Activated CD8-positive, alpha-beta memory T cell treated with anti-CD3 and anti-CD28 coated beads for 4 hours (primary cell): ENCODE measurements at regions not wholly inside any gene's neighbourhood (a gene's known extent, or its start where the extent isn't known, plus 50 kb on each side); places are given as distances from the start of the nearest gene placed in this dataset.
"Not testable (repeated sequence)": the region's sequence is repeated elsewhere in the genome, so short reads cannot be mapped to it uniquely, and the experiment has no call there.

Source experiments
- DNase-seq, 2 donors: peaks; one replicate each; pipeline ENCODE4 v3.0.0-alpha.2; 2020; ENCODE audit warnings: low read depth in 2 of 2

DNA sequence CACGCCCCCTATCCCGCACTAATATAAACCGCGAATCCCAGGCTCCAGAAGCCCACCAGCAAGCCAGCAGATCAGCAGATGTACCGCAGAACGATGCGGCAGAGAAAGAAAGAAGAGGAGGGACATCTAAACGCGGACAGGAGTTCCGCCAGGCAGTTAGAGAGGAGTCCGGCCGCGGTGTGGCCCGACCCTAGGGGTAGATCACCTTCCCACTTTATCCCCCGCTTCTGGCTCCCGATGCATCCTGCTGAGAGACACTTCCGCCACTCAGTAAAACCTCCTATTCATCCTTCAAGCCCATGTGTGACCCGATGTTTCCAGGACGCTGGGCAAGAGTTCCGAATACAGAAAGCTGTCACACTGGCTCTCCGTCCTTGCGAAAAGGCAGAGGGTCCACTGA lies 1046.8 kb downstream of the SLITRK5 start:
- no peak for DNase-seq

DNA sequence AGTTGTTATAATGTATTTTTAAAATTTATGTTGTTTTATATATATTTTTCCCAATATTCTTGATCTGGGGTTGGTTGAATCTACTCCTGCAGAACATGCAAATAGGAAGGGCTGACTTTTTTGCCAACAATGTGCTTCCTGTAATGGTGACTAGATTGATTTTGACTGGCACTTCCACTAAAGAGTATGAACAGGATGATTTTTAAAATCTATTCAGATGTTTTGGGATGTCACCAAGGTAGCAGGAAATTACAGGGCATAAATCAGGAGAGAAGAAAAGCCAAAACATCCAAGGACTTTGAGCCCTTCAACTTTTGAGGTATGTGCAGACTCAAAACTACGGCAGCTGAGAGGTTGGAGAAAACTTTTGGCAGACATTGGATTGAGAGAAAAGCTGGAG lies 1047.6 kb downstream of the SLITRK5 start:
- no peak for DNase-seq

DNA sequence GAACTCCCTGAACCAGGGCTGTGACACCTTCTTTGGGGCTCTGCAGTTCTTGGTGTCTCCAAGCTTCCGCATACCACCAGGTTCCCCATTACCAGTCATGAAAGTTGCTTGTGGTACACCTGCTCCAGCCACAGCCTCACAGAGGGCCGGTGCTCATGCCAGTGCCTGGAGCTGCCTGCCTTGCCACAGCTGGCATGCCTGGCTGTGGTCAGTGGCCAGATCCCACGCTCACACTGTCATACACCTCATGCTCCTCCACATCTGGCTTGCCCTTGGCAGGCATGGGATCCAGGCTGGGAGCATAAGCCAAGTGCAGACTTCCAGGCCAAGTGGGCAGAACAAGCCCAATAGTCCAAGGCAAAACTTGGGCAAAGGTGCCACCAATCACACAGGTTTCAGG lies 1054.9 kb downstream of the SLITRK5 start:
- no peak for DNase-seq

DNA sequence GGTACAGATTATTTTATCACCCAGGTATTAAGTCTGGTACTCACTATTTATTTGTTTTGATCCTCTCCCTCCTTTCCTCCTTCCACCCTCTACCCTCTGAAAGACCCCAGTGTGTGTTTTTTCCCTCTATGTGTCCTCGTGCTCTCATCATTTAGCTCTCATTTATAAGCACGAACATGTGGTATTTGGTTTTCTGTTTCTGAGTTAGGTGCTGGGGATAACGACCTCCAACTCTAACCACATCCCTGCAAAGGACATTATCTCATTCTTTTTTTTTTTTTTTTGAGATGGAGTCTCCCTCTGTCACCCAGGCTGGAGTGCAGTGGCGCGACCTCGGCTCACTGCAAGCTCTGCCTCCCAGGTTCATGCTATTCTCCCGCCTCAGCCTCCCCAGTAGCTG lies 1056.1 kb downstream of the SLITRK5 start:
- DNase-seq: not testable (repeated sequence)

DNA sequence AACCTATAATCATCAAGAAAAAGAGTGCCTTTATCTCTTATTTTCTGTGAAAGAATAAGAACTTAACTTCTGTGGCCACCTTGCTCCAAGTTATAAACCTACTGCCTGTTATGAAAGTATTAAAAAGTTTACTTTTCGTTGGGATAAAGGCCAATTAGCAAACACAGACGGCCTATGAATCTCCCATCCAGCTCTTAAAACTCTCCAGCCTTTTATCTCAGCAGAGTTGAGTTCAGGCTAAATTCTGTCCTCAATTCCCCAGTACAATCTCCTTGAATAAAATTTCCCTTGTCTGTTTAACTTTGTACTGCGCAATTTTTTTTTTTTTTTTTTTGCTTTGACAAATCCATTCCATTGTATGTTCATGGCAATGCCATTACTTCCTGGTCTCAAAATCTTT lies 1058.4 kb downstream of the SLITRK5 start:
- no peak for DNase-seq

DNA sequence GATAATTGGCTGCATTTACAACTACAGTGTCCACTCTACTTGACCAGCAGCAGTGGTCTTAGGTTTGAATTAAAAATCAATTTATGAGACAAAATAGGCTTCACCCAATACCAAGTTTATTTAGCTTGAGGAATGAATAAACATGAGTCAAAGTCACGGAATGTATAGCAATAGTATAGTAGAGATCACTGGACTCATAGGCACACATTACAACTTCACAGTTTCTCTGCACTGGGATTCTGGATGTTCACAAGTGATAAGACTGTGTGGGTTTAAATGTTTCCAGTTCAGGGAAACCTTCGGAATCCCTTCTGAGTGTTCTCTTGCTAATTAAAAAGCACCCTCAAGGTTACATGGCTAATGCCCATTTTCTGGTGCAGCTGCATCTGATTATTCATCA lies 1064.9 kb downstream of the SLITRK5 start:
- DNase-seq: no peak

DNA sequence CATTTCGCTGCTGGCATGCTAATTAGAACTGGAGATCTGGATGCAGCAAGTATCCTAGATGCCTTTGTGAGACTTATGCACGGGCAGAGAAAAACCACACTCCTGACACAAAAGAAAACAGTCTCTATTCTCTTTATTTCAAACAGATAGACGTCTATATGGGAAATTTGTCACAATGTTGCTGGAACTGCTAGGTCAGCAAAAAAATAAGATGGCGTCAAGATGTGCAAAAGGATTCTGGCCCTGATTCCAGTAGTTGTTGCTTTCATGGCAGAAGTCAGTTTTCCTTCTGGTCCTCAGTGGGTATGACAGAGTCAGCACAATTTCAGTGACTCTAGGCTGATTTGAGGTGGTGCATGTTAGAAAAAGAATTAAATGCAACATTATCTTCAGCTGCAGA lies 1068.0 kb downstream of the SLITRK5 start:
- DNase-seq: no peak

DNA sequence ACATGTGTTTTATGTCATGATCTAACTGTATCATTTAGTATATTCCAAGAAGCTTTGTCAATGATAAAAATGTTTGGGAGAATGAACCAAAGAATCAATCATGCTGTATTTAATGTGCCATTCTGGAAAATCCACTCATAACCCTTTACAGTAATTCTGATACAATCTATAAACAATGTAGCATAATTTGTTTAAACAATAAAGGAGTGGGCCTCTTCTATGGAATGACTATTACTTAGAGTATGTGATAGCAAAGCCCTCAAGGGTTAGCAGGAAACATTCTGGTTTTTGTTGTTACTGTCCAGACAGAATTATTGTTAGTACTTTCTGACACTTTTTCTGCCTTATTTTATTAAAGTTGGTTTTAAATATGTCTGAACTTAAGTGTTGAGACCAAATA lies 1073.1 kb downstream of the SLITRK5 start:
- DNase-seq: no peak

DNA sequence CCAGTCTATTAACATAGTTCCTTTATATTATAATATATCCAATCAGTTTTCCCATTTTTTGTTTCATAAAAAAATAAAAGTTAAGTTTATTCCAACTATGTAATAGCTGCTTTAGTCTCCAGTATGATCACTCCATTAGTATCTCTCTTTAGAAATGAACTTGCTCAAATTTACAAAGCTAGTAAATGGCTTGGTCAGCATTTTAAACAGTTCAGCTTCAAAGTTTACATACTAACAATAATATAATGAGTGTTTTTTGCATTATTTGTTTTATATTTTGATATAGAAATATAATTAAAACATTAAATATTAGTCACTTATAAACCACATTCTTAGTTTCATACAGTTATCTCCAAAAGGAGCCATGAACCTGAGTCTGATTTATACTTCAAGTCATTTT lies 1073.8 kb downstream of the SLITRK5 start:
- no peak for DNase-seq

DNA sequence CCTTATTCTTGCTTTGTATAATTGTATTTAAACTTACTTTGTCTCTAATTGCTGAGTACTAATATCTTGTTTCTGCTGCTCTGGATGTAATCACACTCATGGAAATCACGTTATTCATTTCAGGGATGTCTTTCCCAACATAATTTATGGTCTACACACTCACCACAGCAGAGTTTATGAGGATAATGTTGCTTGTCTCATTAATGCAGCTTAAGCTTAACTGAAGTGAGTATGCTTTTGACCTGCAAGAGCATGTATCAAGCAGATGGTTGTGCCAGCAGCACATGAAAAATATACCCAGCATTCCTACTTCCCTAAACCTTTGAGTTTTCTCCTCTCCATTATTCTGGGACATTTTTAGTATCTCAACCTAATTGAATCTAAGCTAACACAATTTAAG lies 1080.9 kb downstream of the SLITRK5 start:
- DNase-seq: no peak

DNA sequence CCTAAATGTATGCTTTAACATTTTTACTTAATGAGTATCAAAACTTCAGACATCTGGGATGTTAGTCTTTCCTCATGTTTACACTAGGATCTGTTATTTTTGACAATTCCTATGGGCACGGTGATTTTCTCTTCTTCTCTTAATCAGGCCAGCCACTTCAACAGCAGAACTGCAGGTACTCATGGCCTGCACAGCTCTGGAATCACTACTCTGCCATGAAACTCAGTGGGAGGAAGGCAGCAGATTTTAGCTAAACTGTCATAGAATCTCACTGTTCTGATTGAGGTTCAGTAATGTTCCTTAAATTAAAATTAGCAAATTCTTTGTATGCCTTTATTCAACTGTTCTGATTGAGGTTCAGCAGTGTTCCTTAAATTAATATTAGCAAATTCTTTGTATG lies 1083.0 kb downstream of the SLITRK5 start:
- DNase-seq: no peak

DNA sequence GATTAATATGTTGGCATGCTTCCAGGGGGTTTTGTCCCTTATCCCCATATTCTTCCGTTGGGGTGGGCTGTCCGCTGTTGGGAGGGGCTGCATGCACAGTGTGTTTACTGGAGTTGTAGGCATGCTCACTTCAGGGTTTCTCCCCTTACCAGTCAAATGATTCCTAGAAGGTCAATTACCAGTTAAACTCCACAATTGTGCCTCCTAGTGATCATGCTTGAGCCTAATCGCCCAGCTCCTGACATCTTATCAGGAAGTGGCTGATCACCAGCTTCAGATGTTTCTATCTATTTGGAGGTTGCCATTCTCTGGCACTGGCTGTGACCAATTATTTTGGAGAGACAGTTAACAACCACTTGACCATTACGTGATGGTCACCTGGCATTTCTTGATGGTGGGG lies 1090.0 kb downstream of the SLITRK5 start:
- DNase-seq: no peak

DNA sequence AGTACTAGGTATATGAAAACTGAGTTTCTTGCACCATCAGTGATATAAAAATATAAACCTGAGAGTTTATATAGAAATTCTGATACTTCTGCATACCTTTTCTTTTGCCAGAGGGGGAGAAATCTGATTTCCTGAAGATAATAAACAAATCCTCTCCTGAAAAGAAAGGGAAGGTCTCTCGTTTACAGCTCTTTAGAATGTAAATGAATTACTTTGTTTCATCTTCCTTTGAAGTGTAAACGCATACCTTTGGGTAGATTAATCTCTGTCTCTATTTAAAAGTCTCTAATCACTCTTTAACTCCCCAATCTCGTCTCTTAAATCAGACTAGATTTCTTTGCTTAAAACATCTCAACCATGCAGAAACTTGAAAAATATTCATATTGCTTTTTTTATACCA lies 1092.9 kb downstream of the SLITRK5 start:
- DNase-seq: no peak

DNA sequence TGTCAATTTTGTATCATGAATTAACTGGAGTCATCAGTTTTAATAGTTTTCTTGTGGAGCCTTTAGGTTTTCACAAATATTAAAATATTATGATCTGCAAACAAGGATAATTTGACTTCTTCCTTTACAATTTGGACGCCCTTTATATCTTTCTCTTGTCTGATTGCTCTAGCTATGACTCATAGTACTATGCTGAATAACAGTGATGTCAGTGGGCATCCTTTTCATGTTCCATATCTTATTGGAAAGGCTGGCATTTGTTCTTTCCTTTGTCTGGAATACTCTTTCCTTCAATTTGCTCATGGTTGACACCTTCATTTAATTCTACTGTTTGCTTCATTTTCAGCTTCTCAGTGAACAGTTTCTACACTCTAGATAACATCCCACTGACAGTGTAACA lies 1129.3 kb downstream of the SLITRK5 start:
- no peak for DNase-seq

DNA sequence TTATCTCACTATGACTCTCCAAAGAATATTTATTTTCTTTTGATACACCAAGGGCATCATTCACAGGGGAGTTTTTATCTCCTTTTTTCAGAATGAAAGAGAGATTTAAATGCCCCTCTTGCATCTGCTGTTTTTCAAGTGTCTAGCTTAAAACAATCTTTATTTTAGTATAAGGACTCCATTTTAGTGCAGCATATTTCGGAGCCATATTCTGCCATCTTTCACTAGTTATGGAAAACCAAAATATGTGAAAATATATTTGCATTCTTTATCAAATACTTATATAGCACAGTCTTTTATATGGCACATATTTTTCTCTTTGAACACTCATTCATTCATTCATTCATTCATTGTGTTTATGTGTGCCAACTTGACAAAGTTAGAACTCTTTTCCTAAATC lies 1130.2 kb downstream of the SLITRK5 start:
- no peak for DNase-seq

DNA sequence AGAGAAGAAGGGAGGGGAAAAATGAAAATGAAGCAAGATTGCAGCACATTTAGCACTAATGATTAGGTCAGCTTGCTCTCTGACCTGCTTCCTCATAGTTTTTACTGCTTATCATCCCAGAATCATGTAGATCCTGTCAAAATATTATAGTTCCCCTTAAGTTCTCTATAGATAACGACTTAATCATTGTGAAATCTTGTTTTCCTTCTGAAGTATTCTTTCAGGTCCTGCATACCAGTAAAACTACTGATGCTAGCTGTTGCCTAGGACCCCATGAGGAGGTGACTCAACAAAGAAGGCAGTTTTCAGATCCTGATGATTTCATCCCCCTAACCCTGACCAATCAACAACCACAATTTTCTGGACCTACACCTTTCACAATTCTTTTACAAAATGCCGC lies 1131.7 kb downstream of the SLITRK5 start:
- DNase-seq: no peak

DNA sequence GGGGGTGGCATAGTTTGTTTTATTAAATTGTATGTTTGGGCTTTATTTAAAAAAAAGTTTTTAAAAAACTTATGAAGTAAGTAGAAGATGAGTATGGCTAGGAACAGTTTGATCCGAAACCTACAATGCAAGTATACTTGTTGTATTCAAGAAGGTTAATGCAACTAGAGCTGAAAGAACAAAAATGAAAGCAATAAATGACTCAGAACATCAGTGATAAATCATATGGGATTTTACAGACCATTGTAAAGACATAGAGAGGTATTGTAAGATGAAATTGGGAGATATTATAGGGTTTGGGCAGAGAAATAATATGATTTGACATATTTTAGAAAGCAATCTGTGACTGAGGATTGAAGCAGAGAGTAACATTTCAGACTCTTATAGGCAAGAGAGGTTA lies 1135.3 kb downstream of the SLITRK5 start:
- no peak for DNase-seq

DNA sequence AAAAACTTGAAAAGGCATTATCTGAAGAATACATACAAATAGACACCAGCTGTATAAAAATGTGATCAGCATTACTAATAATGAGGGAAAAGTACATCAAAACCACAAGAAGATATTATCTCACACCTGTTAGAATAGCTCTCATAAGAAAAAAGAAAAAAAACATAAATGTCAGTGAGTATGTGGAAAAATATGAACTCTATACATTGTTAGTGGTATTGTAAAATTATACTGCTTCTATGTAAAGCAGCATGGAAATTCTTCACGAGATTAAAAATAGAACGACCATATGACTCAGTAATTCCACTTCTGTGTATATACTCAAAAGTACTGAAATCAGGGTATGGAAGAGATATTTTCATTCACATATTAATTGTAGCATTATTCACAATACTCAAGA lies 1146.4 kb downstream of the SLITRK5 start:
- DNase-seq: no peak

DNA sequence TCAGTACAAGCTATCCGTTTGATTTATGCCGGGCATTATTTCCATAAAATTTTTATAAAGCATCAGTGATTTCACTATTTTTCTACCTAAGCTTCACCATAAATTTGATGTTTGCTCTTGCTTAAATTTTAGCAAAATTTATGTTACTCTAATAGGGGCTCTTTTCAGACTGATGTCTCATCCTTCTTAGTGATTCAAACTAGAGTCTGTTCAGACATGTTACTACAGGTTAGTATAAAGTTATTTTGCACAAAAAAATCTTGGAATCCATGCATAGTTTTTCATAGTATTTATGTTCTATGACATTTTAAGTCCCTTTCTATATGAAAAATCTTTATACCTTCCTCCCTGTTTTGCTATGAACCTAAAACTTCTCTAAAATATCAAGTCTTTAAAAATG lies 1151.9 kb downstream of the SLITRK5 start:
- DNase-seq: no peak

DNA sequence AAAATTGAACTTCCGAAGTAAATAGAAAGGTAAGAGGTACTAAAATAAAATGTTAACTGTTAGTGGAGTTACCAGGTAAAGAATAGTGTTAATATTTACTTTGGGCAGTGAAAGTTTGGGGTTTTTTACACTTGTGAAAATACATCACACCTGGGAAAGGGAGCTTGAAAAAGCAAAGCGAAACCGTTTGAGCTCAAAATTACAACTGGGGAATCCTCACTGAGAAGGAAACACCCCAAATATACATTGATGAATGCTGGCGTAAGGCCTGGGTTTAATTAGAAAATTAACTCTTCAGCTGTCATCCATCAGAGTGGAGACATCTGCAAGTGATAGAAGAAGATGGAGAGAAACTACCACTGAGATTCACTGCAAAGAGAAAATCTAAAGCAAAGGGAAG lies 1153.0 kb downstream of the SLITRK5 start:
- no peak for DNase-seq

DNA sequence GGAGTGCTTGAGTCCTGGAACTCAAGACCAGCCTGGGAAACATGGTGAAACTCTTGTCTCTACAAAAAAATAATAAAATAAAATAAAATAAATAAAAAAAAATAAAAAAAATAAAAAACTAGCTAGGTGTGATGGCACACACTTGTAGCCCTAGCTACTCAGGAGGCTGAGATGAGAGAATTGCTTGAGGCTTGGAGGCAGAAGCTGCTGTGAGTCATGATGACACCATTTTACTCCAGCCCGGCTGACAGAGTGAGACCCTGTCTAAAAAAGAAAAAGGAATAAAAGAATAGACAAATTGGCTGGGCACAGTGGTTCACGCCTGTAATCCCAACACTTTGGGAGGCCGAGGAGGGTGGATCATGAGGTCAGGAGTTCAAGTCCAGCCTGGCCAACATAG lies 1168.9 kb downstream of the SLITRK5 start:
- DNase-seq: no peak

DNA sequence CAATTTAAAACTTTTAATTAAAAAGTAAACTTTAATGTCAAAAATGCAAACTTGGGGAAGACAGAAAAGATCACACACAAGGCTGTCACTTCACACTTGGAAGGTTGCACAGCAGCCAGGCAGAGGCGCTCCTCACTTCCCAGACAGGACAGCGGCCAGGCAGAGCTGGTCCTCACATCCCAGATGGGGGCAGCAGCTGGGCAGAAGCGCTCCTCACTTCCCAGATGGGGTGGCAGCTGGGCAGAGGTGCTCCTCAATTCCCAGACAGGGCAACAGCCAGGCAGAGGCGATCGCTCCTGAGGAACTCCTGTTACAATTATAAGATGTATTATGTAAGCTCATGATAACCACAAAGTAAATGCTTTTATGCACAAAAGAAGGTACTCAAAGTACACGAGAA lies 1181.1 kb downstream of the SLITRK5 start:
- DNase-seq: not testable (repeated sequence)

DNA sequence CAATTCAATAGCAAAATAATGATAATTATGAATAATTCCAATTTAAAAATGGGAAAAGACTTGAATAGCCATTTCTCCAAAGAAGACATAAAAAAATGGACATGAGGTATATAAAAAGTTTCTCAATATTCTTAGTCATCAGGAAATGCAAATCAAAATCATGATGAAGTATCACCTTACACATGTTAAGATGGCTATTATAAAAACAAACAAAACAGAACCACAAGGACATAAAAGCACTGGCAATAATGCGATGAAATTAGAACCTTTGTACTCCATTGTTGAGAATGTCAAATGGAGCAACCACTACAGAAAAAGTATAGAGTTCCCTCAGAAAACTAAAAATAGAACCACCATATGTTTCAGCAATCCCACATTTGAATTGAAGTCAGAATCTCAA lies 1186.1 kb downstream of the SLITRK5 start:
- DNase-seq: no peak

DNA sequence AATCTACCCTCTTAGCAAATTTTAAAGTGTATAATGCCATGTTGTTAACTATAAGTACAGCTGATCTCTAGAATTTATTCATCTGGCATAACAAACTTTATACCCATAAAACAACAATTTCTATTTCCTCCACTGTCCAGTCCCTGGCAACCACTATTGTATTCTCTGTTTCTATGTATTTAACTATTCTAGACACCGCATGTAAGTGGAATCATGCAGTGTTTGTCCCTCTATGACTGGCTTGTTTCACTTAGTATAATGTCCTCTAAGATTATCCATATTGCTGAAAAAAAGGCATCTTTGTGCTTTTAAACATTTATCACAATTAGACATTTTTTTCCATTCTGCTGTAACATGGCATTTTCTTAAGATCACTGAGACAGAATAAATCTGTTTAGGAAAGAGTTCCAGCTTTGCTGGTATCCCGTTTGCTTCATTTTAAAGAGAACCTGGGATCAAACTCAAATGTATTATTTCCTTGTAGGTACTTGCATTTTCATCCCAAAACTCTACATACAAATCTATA lies 1191.0 kb downstream of the SLITRK5 start:
- no peak for DNase-seq

DNA sequence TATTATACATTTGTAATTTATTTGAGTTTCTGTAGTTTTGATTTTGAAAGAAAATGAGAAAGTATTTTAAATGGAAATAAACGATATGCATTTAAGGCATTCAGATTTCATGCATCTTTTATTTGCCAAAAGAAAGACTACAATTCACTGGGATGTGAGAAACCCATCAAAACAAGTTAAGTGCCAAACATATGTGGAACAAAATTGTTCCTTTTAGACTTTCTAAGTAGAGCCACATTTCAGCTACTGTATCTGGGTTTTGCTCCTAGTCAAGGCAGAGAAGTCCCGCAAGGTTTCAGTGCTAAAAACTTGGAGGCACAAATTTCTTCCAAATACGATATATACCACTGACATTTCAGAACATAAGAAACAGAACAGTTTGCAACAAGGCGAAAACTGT lies 1191.9 kb downstream of the SLITRK5 start:
- no peak for DNase-seq
